Endometrium (tissue), 2 donors: ENCODE measurements at regions not wholly inside any gene's neighbourhood (a gene's known extent, or its start where the extent isn't known, plus 50 kb on each side); places are given as distances from the start of the nearest gene placed in this dataset.
"Not testable (repeated sequence)": the region's sequence is repeated elsewhere in the genome, so short reads cannot be mapped to it uniquely, and the experiment has no call there.

ENCODE experiments used
- FAIRE-seq: peaks from 2 replicates; lab custom pipeline; 2012; peaks lifted over from hg19 to GRCh38; lab: Jason Lieb, UNC
- donor health status: control.
- donor health status: control.

DNA sequence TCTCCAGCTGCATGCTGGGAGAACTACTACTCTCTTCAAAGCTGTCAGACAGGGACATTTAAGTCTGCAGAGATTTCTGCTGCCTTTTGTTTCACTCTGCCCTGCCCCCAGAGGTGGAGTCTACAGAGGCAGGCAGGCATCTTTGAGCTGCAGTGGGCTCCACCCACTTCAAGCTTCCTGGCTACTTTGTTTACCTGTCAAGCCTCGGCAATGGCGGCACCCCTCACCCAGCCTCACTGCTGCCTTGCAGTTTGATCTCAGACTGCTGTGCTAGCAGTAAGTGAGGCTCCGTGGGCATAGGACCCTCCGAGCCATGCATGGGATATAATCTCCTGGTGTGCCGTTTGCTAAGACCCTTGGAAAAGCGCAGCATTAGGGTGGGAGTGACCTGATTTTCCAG, 61.7 kb downstream of the DMRTA1 start:
- not testable (repeated sequence) for FAIRE-seq

DNA sequence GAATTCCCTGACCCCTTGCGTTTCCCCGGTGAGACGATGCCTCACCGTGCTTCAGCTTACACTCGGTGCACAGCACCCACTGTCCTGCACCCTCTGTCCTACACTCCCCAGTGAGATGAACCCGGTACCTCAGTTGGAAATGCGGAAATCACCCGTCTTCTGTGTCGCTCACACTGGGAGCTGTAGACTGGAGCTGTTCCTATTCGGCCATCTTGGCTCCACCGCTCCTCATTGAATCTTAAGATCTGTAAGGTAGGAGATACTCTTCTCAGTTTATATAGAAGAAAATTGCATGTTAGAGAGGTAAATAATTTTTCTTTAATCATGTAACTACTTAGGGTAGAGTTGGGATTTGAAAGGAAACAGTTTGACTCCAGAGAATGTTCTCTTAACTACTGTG, 62.2 kb downstream of the DMRTA1 start:
- no peak for FAIRE-seq

DNA sequence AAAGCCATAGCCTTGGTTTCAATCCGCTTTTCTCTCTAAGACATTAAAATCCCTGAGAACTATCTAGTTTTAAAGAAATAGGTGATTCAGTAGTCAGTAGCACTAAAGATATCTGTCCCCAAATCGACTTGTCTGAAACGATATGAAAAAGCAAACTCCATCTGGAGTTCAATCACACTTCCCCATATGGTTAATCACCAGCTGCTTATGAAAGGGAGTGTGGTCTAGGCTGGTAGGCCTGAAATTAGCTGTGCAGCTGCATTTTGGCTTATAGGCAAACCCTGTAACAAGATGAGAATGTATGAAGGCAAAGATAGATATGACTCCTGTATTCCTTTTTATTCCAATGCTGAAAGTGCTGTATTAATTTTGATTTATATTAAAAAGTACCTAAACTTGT, 65.9 kb downstream of the DMRTA1 start:
- FAIRE-seq: no peak

DNA sequence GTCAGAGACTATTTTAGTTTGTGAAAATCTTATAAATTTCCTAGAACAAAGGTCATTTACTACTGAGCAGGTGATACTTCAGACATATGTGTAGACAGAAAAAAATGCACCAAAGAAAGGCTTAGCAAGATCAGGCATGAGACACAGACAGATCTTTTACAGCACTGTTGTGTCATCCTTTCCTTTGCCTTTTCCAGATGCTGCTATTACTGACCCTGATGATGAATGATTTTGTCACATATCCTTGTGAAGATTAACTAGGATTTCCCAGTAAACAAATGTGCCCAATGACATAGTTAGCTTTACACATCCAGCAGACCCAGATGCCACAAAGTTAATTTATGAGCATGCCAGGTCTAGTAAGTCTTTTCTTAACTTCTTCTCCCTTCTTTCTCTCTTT, 68.2 kb downstream of the DMRTA1 start:
- no peak for FAIRE-seq

DNA sequence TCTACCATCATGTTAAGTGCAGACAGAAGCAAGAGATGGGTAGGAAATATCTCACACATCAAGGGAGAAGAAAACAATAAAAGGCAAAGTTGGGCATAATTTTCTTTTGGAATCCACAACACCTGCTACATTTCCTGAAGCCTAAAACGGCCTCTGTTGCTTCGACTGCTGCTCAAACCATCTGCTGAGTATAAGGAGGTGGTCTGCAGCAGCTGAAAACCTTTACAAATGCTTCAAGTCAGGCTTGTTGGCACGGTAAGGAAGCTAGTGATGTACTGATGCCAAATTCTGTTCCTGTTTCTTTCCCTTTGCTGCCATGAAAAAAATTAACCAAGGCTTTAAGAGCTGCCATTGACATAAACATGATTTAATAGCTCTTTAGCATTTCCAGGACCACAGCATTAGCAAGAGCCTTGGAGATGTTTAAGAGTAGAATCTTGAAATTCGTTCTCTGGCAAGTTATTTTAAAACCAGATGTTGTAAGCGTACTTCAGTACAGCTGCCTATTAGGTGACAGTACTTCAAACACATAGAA, 75.6 kb downstream of the DMRTA1 start:
- FAIRE-seq: no peak

DNA sequence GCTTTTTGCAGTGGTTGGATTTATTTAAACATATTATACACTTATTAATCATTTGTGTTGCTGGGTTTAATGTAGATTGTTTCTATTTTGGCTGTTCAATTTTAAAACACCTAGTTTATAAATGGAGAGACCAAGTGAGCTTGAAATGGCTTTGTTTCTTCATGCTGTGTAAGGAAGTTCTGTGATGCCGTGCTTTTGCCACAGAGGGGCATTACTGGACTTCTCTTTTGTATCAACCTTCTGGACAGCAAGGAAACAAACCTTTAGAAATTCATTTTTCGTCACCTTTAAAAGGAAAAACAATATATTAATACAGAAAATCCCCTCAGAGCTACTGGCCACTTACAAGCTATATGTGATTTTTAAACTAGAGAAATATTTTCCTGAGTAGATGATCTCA, 81.9 kb downstream of the DMRTA1 start:
- no peak for FAIRE-seq

DNA sequence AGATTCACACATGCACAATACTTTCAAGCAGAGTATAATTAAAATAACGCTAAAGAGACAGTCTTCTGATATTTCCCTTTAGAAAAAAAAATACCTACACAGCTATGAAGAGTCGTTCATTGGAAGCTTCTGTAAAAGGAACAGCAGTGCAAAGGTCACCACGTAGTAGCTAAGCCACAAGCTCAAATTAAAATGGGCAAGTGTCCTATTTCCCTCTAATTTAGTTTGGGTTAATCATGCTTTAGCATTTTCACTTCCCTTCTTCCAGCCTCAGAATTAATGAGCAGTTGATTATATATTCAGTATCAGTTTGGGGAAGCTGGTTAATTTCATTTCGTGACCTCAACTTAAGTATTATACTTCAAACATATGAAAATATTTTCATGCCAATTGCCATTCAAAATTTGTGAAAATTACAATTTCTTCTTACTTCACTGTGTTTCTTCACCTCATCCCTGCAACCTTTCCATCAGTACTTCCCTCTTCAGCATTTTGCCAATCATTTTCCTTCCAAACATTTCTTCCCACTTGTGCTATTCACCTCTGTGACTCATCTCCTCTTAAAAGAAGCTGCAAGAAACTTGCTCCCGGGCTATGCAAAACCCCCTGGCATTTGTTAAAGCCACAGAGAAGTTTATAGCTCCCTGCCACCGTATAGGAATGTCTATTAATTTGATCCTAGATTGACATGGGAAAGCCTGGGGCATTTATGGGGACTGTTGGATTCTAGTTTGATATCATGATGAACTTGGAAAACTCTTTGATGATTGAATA, 83.0 kb downstream of the DMRTA1 start:
- no peak for FAIRE-seq

DNA sequence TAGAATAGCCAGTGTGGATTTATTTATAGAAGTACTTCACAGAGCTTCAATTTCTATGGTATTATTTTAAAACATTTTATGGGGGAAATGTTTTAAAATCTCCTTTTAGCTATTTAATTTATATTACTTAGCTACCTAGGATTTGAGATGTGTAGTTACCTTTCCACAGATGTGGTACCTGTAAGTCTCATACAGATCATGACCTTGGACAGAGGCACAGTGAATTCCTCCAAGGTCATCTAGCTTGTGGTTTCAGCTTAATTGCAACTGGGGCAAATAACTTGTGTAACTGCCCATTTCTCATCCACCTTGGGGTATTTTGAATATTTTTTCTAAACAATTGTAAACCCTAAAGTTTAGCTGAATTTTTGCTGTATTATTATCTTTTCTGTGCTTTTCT, 89.2 kb downstream of the DMRTA1 start:
- no peak for FAIRE-seq

DNA sequence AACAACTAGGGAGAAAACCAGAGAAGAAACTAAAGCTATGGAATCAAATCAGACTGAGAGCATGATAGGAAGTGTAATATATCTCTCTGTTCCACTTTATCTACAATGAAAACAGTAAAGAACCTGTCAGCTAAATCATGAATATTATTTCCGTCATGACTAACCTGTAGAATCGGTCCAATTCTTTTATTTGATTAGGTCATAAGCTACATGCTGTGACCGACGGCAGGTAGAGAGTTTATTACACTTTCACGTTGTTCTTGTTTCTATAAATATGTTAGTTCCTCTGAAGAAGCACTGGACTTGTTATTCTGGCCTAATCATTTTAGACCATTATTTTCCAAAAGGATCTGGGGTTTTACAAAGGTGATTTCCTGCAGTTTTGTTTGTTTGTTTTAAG, 91.1 kb downstream of the DMRTA1 start:
- no peak for FAIRE-seq

DNA sequence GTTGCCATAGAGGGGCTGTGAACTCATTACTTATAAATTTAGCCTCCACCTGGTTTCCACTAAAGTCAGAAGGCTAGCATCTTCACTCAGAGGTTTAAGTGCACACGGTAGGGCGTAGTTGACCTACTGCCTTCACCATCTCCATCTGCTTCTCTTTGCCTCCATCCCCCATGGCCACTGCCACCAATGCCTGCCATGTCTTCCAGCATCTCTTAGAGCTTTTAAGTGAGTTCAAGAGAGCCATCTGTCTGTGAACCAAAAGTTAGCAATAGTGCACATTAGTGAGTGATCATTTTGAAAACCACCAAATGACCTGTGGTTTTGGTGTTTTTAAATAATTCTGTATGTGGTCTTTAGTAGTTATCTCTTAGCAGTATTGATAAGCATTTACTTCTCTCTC, 102.0 kb downstream of the DMRTA1 start:
- no peak for FAIRE-seq

DNA sequence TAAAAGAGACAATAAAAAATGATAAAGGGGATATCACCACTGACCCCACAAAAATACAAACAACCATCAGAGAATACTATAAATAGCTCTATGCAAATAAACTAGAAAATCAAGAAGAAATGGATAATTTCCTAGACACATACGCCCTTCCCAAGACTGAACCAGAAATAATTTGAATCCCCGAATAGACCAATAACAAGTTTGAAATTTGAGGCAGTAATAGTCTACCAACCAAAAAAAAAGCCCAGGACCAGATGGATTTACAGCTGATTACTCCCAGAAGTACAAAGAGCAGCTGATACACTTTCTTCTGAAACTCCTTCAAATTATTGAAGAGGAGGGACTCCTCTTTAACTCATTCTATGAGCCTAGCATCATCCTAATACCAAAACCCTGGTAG, 128.1 kb downstream of the DMRTA1 start:
- FAIRE-seq: no peak

DNA sequence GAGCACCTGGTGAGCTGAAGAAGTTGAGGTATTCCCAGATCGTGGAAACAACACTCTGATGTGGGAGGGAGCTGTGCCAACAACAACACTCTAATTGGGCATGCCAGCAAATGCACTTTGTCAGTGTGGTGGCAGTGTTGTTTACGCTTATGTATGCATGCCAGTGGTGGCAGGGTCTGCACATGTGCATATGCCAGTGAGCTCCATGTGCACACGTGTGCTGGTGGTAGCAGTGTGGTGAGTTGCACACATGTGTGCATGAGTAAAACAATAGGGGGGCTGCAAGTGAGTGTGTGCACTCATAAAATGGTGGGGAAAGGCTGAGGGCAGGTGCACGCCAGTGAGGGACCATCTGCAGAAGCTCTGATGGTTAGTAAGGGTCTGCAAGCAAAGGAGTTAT, 134.2 kb downstream of the DMRTA1 start:
- no peak for FAIRE-seq

DNA sequence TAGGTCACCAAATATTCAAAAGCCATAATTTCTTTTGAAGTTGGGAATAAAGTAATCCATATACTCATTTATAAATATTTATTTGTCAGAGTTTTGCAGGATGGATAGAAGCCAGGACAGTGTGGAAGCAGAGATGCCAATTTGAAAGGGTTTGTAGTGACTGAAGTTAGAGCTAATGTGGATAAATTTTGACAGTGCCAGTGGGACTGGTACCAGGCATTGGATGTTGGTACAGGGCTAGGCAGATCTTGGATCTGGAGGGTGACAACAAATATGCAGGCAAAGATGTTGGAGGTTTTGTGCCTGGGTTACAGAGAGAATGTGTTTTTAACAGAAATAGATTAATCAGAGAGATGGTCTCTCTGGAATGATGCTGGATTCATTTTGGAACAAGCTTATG, 135.6 kb downstream of the DMRTA1 start:
- no peak for FAIRE-seq

DNA sequence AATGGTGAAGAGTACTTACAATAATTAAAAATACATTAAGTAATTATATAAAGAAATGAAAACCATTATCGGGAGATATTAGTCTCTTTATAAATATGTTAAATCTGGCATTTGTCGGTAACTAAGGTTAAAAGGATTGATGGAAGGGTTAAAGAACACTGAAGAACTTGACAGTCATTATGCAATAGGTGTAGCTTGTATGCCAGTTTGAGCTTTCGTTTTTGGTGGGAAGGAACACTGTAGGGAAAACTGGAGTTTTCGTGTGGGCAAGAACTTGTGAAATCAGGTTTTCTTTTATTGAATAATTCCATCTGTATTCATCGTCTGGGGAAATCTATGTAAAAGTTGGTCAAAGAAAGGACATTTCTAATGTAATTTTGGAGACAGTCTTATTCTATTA, 142.3 kb downstream of the DMRTA1 start:
- no peak for FAIRE-seq

DNA sequence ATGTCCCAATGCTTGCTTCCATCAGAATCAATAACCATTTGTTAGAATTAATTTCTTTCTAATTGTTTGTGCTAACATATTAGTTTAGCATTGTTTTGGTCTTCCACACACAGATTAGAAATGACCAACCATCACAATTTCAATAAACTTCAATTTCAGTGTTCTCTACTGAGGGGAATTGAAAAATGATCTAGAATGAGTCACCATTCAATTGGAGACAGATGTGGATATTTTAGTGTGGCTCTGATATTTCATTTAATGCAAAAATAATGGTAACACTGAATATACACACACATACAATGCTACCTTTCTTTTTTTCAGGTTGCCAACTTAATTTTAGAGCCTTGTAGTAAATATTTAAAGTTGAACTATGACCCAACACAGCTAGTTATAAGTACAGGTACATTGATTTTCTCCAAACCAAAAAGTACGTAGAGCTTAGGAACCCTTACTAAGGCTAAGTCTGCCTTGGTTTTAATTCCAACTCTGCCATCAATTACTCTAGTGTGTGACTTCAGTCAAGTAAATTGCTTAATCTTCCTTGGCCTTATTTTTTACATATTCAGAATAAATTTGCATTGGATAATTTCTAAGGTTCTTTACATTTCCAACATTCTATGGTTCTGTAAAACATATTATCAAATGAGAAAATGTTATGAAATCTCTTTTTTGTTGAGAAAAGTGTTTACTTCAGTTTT, 143.9 kb downstream of the DMRTA1 start:
- no peak for FAIRE-seq

DNA sequence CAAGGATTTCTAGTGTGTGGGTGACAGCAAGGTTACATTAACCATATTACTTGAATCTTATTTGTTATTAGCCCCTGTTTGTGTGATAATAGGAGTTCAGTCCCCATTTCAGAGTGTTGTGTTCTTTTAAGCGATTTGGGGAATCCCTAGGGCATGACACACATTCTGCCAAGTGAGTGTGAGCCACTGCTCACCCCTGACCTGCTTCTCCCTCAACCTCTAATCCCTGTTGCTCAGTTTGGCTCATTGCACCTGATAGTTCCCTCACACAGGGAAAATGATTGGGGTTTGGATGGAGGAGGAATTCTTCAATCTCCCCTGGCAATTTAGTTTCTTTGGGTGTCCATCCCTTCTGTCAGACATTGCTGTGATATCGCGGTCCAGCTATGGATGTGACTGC, 149.2 kb downstream of the DMRTA1 start:
- no peak for FAIRE-seq

DNA sequence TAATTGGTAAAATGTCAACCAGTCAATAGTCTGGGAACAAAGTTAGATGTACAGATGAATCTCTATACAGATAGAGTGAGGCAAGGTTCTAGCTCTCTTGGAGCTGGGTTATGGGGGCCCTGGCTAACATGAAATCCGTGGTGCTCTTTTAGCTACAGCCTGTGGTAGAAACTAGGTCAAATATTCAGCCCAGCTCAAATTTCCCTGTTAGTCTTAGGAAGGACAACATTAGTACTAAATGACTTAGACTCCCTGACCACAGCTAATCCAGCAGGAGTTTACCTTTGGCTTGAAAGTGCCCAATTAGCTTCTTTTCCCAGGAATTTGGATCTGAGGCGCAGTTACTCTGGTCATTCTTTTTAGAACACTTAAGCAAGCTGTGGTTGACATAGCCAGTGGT, 170.5 kb downstream of the DMRTA1 start:
- no peak for FAIRE-seq

DNA sequence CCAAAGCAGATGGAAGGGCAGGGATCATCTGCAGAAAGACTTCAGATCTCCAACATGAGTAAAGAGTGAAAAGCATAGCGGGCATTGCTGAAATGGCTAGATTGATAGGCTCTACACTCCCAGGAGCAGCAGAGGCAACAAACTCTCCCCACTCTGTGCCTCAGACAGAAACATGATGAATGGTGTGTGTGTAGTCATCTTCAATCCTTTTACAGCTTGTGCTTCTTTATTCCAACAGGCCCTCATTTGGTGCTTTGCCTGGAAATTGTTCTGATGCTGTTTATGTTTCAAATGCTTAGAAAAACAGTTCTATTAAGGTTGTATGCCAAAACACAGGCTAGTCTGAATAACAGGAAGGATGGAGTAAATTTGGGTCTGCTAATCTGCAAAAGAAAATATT, 176.2 kb downstream of the DMRTA1 start:
- no peak for FAIRE-seq

DNA sequence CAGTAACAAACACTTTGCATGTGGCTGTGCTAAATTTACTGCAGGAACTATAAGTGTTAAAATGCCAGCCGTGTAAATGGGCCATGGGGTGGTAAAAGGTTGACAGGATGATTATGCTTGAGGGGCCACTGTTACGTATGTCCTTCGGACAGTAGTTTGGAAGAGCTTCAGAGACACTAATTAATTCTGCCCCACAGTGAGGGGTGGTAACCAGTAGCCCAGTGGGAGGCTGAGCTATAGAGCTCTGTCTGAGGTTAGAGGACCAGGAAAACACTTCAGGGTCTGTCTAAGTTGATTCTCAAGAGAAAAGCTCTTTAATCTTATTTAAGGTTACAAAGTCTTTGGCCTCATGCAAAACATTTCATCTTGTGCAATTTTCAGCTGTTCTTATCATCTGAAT, 176.6 kb downstream of the DMRTA1 start:
- no peak for FAIRE-seq

DNA sequence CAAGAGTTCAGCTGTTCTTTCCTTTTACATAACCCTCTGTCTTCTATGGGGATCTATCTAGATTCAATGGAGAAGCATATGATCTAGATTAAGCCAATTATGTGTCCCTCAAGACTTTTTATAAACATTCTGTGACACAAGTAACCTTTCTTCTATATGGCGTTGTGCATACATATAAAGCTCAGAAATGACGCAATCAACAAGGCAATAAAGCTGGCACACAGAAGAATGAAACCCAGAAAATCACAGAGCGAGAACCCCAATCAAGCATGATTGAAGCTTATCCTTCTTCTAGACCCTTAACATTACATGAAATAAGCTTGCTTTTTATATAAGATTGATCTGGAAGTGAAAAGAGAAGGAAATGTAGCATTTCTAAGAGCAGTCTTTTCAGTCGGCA, 178.9 kb downstream of the DMRTA1 start:
- FAIRE-seq: no peak

DNA sequence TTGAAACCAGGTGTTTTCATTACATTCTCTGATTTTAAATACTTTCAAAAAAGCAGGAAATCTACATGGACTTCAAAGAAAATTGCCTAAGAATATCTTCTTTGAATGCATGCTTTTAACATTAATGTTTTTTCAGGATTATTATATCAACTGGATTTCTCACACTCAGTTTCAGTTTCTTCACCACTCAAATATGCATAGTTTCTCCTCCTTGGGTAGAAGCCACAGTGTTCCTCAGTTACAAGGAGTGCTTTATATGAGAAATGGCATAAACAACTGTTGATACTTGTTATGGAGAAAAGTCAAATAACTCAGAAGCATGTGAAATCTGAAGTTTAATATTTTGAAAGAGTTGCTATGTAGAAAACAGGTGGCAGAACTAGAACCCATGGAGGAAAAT, 196.9 kb downstream of the DMRTA1 start:
- FAIRE-seq: no peak

DNA sequence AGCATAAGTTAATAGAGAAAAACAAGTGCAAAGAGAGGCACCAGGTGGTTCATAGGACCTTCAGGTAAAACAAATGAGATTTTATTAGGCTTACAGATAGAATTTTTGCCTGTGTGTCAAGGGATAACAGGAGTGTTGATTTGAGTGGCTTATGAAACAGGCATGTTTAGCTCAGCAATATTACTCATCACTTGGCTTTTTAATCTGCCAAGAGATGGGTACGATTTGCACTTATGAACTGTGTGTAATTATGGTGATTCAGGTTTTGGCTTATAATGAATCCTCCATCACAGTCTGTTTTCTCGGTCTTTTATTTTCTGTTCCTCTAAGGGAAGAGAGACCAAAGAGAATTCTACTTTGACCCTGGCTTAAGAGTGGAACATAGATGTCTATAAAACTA, 199.3 kb downstream of the DMRTA1 start:
- no peak for FAIRE-seq

DNA sequence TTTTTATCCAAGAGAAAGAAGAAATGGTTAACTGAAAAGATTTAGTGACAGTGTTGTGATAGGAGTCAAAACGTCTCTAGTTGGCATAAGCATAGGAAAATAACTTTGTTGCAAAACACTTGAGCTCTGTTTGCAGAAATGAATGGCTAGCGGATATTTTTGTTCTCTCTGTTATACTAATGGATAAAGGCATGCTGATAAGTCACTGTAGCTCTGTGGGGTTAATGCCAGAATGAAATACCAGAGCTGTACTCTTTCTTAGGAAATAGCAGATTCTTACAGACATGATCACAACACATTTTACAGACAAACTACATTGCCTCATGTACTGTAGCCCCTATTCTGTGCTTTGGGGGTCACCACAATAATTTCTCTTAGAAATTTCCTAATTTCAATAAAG, 202.8 kb downstream of the DMRTA1 start:
- FAIRE-seq: no peak

DNA sequence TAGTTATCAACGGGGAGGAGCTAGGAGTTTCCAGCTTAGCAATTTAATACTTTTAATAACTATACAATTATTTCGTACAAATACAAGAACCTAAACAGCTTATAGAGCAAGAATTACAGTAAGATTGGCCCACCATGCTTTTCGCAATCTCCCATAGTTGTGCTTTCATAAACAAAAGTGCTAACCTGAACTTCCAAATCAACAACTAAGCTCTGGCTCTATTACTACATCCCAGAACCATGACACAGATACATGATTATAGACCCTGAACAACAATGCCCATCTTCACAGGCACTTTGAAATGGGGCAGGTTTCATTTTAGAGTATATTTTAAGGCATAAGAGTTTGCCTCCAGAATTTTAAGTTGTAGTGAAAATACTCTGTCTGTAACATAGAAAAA, 203.5 kb downstream of the DMRTA1 start:
- no peak for FAIRE-seq
